Stimulated activated naive CD8-positive, alpha-beta T cell treated with anti-CD3 and anti-CD28 coated beads, Interleukin-15, amount 100 ng/mL, for 72 hours (primary cell): ENCODE measurements at regions not wholly inside any gene's neighbourhood (a gene's known extent, or its start where the extent isn't known, plus 50 kb on each side); places are given as distances from the start of the nearest gene placed in this dataset.
"Not testable (repeated sequence)": the region's sequence is repeated elsewhere in the genome, so short reads cannot be mapped to it uniquely, and the experiment has no call there.

Experiments
- ATAC-seq: fragments of 150-1000 bp; cut with Tn5 transposase; 2 replicates; pipeline ENCODE4 v1.10.0; 2021; ENCODE audit warnings: mild to moderate bottlenecking, moderate library complexity
- DNase-seq, 2 donors: peaks; one replicate each; pipeline ENCODE4 v3.0.0; 2021 to 2022
- H3K27ac Mint-ChIP-seq, 2 donors: one replicate each; pipeline ENCODE4 v1.8.0; 2022; ENCODE audit warnings: mild to moderate bottlenecking in 2 of 2, mixed read lengths in 2 of 2, moderate library complexity in 2 of 2
- H3K27me3 Mint-ChIP-seq: one replicate; pipeline ENCODE4 v1.8.0; 2022; ENCODE audit warnings: mixed read lengths
- H3K4me1 Mint-ChIP-seq: one replicate; pipeline ENCODE4 v1.8.0; 2022; ENCODE audit warnings: mild to moderate bottlenecking, mixed read lengths
- H3K4me3 Mint-ChIP-seq, 2 donors: one replicate each; pipeline ENCODE4 v1.8.0; 2022; ENCODE audit warnings: mild to moderate bottlenecking in 2 of 2, mixed read lengths in 2 of 2, moderate library complexity in 1 of 2
- H3K9me3 Mint-ChIP-seq, 2 donors: one replicate each; pipeline ENCODE4 v1.8.0; 2022; ENCODE audit warnings: mixed read lengths in 2 of 2

- ATAC-seq, H3K9me3 Mint-ChIP-seq, DNase-seq, H3K4me1 Mint-ChIP-seq, H3K27ac Mint-ChIP-seq, H3K4me3 Mint-ChIP-seq: not testable (repeated sequence)
- peaks cover 12% of the 10 kb centered on the region for H3K27me3 Mint-ChIP-seq
Measured at GRCh38 chr22:16680209-16680899, 87.7 kb upstream of the CCT8L2 start.

- H3K4me3 Mint-ChIP-seq, ATAC-seq, DNase-seq, H3K9me3 Mint-ChIP-seq, H3K4me1 Mint-ChIP-seq: not testable (repeated sequence)
- peak overlapping the region; percentile 27 to 31 for H3K27ac Mint-ChIP-seq
- peaks cover 12% of the 10 kb centered on the region for H3K27me3 Mint-ChIP-seq
Measured at GRCh38 chr22:16679191-16679834, 86.7 kb upstream of the CCT8L2 start.

- not testable (repeated sequence) for H3K4me3 Mint-ChIP-seq, DNase-seq, ATAC-seq, H3K4me1 Mint-ChIP-seq, H3K9me3 Mint-ChIP-seq, H3K27me3 Mint-ChIP-seq, H3K27ac Mint-ChIP-seq
Measured at GRCh38 chr22:16673433-16673832, 80.8 kb upstream of the CCT8L2 start.

- DNase-seq, H3K27ac Mint-ChIP-seq, H3K4me1 Mint-ChIP-seq, ATAC-seq, H3K4me3 Mint-ChIP-seq, H3K27me3 Mint-ChIP-seq: not testable (repeated sequence)
- peaks cover 0 to 16% of the 10 kb centered on the region in 2 donors for H3K9me3 Mint-ChIP-seq
Measured at GRCh38 chr22:16665610-16666009, 73.0 kb upstream of the CCT8L2 start.

GRCh38 chr22:16662330-16662729 lies 69.7 kb upstream of the CCT8L2 start:
- H3K9me3 Mint-ChIP-seq = peaks cover 0 to 16% of the 10 kb centered on the region in 2 donors
- H3K27ac Mint-ChIP-seq, H3K4me1 Mint-ChIP-seq, ATAC-seq, DNase-seq, H3K27me3 Mint-ChIP-seq, H3K4me3 Mint-ChIP-seq: not testable (repeated sequence)

- not testable (repeated sequence) for ATAC-seq, H3K27ac Mint-ChIP-seq, H3K4me3 Mint-ChIP-seq, H3K4me1 Mint-ChIP-seq, DNase-seq, H3K27me3 Mint-ChIP-seq
- H3K9me3 Mint-ChIP-seq = peaks cover 0 to 16% of the 10 kb centered on the region in 2 donors
Measured at GRCh38 chr22:16660989-16661388, 68.4 kb upstream of the CCT8L2 start.

GRCh38 chr22:16660570-16660969 lies 68.0 kb upstream of the CCT8L2 start:
- peaks cover 0 to 16% of the 10 kb centered on the region in 2 donors for H3K9me3 Mint-ChIP-seq
- not testable (repeated sequence) for ATAC-seq, H3K27ac Mint-ChIP-seq, DNase-seq, H3K4me3 Mint-ChIP-seq, H3K4me1 Mint-ChIP-seq, H3K27me3 Mint-ChIP-seq

- H3K27me3 Mint-ChIP-seq, H3K4me1 Mint-ChIP-seq, ATAC-seq, H3K27ac Mint-ChIP-seq, DNase-seq, H3K4me3 Mint-ChIP-seq: not testable (repeated sequence)
- peaks cover 0 to 18% of the 10 kb centered on the region in 2 donors for H3K9me3 Mint-ChIP-seq
Measured at GRCh38 chr22:16659273-16659834, 66.7 kb upstream of the CCT8L2 start.

GRCh38 chr22:16658068-16658467 lies 65.5 kb upstream of the CCT8L2 start:
- H3K4me3 Mint-ChIP-seq = no peak overlapping the region
- H3K4me1 Mint-ChIP-seq = no peaks in the 10 kb centered on the region
- peaks cover 0 to 17% of the 10 kb centered on the region in 2 donors for H3K9me3 Mint-ChIP-seq
- DNase-seq = no peak
- no peak for ATAC-seq
- no peak overlapping the region for H3K27ac Mint-ChIP-seq
- no peaks in the 10 kb centered on the region for H3K27me3 Mint-ChIP-seq

- DNase-seq = no peak
- Mint-ChIP-seq H3K9me3 (peaks cover 0 to 16% of the 10 kb centered on the region in 2 donors), H3K4me3 (no peak overlapping the region), H3K27me3 (no peaks in the 10 kb centered on the region), H3K27ac (no peak overlapping the region), H3K4me1 (no peaks in the 10 kb centered on the region)
- ATAC-seq = no peak
Measured at GRCh38 chr22:16654882-16655281, 62.3 kb upstream of the CCT8L2 start.

GRCh38 chr22:16654336-16654735 lies 61.7 kb upstream of the CCT8L2 start:
- not testable (repeated sequence) for ATAC-seq, DNase-seq, H3K27ac Mint-ChIP-seq, H3K27me3 Mint-ChIP-seq, H3K4me3 Mint-ChIP-seq, H3K4me1 Mint-ChIP-seq
- H3K9me3 Mint-ChIP-seq = peaks cover 0 to 16% of the 10 kb centered on the region in 2 donors

GRCh38 chr22:16653222-16653621 lies 60.6 kb upstream of the CCT8L2 start:
- H3K27me3 Mint-ChIP-seq, H3K4me3 Mint-ChIP-seq, H3K4me1 Mint-ChIP-seq, DNase-seq, ATAC-seq, H3K27ac Mint-ChIP-seq: not testable (repeated sequence)
- peaks cover 0 to 16% of the 10 kb centered on the region in 2 donors for H3K9me3 Mint-ChIP-seq

GRCh38 chr22:16651217-16651616 lies 58.6 kb upstream of the CCT8L2 start:
- Mint-ChIP-seq H3K4me3 (no peak overlapping the region), H3K27me3 (no peaks in the 10 kb centered on the region), H3K27ac (peak overlapping the region in 1 of 2 donors; percentile 42), H3K4me1 (no peaks in the 10 kb centered on the region), H3K9me3 (peaks cover 0 to 16% of the 10 kb centered on the region in 2 donors)
- ATAC-seq = no peak
- no peak for DNase-seq
